ENCODE measurements at regions not wholly inside any gene's neighbourhood (a gene's known extent, or its start where the extent isn't known, plus 50 kb on each side); places are given as distances from the start of the nearest gene placed in this dataset.

DNA sequence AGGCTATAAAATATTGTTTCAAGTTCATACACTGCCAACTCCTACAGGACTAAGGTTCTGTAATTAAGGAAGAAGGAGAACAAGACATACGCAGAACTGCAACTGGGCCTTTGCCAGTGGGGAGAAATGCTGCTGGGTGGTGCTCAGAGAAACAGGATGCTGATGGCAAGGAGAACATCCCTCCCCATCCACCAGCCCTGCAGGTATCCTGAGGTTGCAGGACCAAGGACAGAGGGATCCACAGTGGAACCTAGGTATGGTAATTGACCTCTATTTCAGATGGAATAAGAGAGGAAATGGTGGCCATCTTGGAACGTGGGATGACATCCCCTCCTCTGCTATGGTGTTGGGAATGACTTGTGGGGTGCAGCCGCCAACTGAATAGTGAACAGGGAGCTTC, 206.3 kb upstream of the S1PR3 start:
- TF ChIP-seq, protein P1, sequence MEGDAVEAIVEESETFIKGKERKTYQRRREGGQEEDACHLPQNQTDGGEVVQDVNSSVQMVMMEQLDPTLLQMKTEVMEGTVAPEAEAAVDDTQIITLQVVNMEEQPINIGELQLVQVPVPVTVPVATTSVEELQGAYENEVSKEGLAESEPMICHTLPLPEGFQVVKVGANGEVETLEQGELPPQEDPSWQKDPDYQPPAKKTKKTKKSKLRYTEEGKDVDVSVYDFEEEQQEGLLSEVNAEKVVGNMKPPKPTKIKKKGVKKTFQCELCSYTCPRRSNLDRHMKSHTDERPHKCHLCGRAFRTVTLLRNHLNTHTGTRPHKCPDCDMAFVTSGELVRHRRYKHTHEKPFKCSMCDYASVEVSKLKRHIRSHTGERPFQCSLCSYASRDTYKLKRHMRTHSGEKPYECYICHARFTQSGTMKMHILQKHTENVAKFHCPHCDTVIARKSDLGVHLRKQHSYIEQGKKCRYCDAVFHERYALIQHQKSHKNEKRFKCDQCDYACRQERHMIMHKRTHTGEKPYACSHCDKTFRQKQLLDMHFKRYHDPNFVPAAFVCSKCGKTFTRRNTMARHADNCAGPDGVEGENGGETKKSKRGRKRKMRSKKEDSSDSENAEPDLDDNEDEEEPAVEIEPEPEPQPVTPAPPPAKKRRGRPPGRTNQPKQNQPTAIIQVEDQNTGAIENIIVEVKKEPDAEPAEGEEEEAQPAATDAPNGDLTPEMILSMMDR (IDR thresholded peaks at IDR 0.05; ENCODE audit: insufficient read depth, low read depth, low read length): no peak
- Histone ChIP-seq H3K27me3 (ENCODE audit: control insufficient read depth, insufficient read depth, low read length) (no peaks in the 10 kb centered on the region), H3K36me3 (ENCODE audit: control insufficient read depth, insufficient read depth, low read length) (no peaks in the 10 kb centered on the region), H3K4me3 (ENCODE audit: low read depth, low read length) (no peak overlapping the region)
- ChIA-PET POLR2A (no interaction called here), CTCF (no interaction called here)
- DNase-seq (ENCODE audit: low read depth): no peak

DNA sequence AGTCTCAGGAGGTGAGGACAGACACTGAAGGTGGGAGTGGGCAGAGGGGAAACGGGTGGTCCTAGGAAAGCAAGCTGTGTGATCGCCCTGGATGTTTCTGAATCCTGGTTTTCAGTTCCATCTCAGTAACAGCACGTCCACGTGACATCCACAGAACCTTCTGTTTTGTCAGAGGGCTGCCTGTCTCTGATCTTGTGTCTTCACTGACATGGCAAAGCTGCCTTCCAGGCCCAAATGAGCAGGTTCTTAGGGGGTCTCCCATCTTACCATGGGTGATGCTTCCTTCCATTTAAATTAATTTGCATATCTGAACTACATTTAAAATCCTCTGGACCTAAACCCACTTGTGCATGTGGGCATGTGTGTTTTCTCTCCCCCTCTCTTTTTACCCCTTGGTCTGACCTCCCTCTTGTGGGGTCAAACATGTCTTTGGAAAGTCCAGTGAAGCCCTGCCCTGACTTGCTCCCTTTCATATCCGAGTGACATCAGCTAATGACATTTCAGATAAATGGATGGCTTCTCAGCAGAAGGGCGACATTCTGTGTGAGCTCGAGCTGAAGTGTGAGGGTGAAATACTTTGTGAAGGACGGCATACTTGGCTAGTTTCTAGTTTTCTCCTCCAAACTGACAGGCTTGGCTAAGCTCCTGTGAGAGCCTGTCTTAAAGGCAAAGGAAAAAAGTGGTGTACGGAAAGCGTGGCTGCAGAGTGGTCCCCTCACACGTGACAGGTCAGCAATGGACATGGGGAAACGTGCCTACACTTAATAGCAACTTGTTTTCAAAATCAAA, 204.8 kb upstream of the S1PR3 start:
- POLR2A ChIA-PET: no interaction called here

DNA sequence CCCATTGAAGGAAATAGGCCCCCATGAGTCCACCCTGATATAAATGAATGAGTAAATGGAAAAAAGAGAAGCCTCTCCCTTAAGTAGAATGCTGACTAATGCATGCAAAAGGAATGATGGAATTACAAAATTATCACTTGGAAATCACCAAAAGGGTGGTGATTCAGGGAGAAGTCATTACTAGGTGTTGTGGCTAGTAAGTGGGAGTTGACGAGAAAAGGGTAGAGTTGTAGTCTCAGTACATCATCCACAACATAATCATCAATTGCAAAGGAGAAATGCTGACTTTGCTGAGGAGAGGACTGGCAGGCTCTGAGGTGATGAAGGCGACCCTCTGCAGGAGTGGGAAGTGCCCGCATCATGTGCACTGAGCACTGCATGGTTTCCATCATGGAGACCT, 201.5 kb upstream of the S1PR3 start:
- no peak overlapping the region for H3K4me3 ChIP-seq (ENCODE audit: low read depth, low read length)
- H3K27me3 ChIP-seq (ENCODE audit: control insufficient read depth, insufficient read depth, low read length): no peaks in the 10 kb centered on the region
- POLR2A ChIA-PET: no interaction called here
- no peak for DNase-seq (ENCODE audit: low read depth)
- no peaks in the 10 kb centered on the region for H3K36me3 ChIP-seq (ENCODE audit: control insufficient read depth, insufficient read depth, low read length)
- CTCF ChIA-PET: interaction anchor here (1.6 kb wide), 1 partner anchor 11 kb away, joined by 4 read pairs; no protein-coding TSS in a partner anchor
- TF ChIP-seq, protein P1 (IDR thresholded peaks at IDR 0.05; ENCODE audit: insufficient read depth, low read depth, low read length): no peak

More for the DNA sequence above, 204.8 kb upstream of the S1PR3 start:
- no peaks in the 10 kb centered on the region for H3K27me3 ChIP-seq (ENCODE audit: control insufficient read depth, insufficient read depth, low read length)
- CTCF ChIA-PET: no interaction called here
- H3K4me3 ChIP-seq (ENCODE audit: low read depth, low read length): no peak overlapping the region
- H3K36me3 ChIP-seq (ENCODE audit: control insufficient read depth, insufficient read depth, low read length): no peaks in the 10 kb centered on the region
- no peak for DNase-seq (ENCODE audit: low read depth)
- TF ChIP-seq, protein P1 (IDR thresholded peaks at IDR 0.05; ENCODE audit: insufficient read depth, low read depth, low read length): no peak

DNA sequence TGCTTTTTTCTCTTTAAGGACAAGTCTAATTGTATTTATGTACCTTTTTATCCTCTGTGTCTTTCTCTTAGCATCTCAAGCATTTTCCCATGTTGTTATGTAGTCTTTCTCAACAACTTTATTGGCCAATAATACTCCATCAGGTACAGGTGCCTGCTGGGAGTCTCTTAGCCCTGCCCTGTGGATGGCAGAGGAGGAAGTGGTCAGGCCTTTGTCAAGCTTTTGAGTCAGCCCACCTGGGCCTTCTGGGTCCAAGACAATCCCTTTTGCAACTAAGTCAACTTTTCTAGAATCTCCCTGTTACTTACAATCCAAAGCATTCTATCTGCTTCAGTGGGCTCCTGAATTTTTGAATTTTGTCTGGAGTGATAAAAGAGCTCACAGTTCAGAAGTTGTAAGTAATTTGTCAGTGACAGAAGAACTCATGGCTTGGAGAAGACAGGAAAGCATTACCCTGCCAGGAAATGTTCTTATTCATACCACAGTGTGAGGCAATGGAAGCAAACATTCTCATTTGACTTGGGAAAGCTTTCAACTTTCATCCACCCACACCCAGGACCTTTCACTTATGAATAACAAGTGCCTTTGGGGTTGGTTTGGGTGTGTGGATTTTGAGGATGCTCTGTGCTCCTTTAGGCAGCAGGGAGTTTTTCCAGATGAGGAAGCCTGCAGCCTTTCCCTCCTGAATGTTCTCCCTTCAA, 200.0 kb upstream of the S1PR3 start:
- POLR2A ChIA-PET: no interaction called here
- DNase-seq (ENCODE audit: low read depth): peak; percentile 89
- Histone ChIP-seq H3K36me3 (ENCODE audit: control insufficient read depth, insufficient read depth, low read length) (no peaks in the 10 kb centered on the region), H3K27me3 (ENCODE audit: control insufficient read depth, insufficient read depth, low read length) (no peaks in the 10 kb centered on the region), H3K4me3 (ENCODE audit: low read depth, low read length) (no peak overlapping the region)
- CTCF ChIA-PET: no interaction called here
- TF ChIP-seq, protein P1 (IDR thresholded peaks at IDR 0.05; ENCODE audit: insufficient read depth, low read depth, low read length): no peak

DNA sequence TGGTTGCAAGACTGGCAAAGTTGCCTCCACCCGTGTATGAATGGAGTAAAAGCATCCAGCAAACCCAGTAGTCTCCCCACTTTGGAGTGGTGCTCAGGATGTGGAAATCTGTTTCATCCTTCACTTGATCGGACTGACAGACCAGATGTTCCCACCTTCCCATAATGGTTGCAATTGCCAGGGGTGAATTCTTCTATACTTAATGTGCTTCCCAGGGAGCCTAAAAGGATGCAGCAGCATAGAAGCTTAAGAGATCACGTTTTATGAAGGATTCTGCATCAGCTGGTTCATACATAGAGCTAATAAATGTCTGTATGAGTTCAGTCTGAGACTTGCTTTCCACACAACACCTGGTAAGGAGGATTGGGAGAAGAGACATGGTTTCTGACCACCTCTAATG, 198.8 kb upstream of the S1PR3 start:
- Histone ChIP-seq H3K36me3 (ENCODE audit: control insufficient read depth, insufficient read depth, low read length) (no peaks in the 10 kb centered on the region), H3K27me3 (ENCODE audit: control insufficient read depth, insufficient read depth, low read length) (no peaks in the 10 kb centered on the region), H3K4me3 (ENCODE audit: low read depth, low read length) (no peak overlapping the region)
- TF ChIP-seq, protein P1 (IDR thresholded peaks at IDR 0.05; ENCODE audit: insufficient read depth, low read depth, low read length): no peak
- DNase-seq (ENCODE audit: low read depth): no peak
- ChIA-PET POLR2A (no interaction called here), CTCF (no interaction called here)

Data from BJ (cell line).